SU-DHL-6 (cell line): ENCODE measurements at regions not wholly inside any gene's neighbourhood (a gene's known extent, or its start where the extent isn't known, plus 50 kb on each side); places are given as distances from the start of the nearest gene placed in this dataset.

ENCODE experiments used
- H2AFZ ChIP-seq: fragments of 200-600 bp; sonication (generic); 2 replicates; pipeline ENCODE4 v1.6.1; 2014; ENCODE audit warnings: low read depth, mild to moderate bottlenecking, moderate library complexity, mixed read lengths, antibody characterized with exemption, low read length; ENCODE audit not compliant: severe bottlenecking
- H3F3A ChIP-seq: fragments of 200-600 bp; shearing (Covaris generic); 2 replicates; pipeline ENCODE4 v1.6.0; 2016; ENCODE audit warnings: antibody characterized with exemption, mild to moderate bottlenecking; ENCODE audit not compliant: insufficient read depth
- H3K27ac ChIP-seq: fragments of 200-600 bp; sonication (generic); 2 replicates; pipeline ENCODE4 v1.5.1; 2016; ENCODE audit warnings: low read depth, mild to moderate bottlenecking, low read length, moderate library complexity, mixed read lengths
- H3K27me3 ChIP-seq: fragments of 200-600 bp; sonication (generic), shearing (Covaris generic); 2 replicates; pipeline ENCODE4 v1.6.0; 2014; ENCODE audit warnings: mild to moderate bottlenecking, low read length
- H3K36me3 ChIP-seq: fragments of 200-600 bp; sonication (generic); 2 replicates; pipeline ENCODE4 v1.6.1; 2014; ENCODE audit warnings: mild to moderate bottlenecking, low read length, mixed read lengths
- H3K4me2 ChIP-seq: fragments of 300-600, 200-600 bp; shearing (Covaris generic), sonication (generic); 2 replicates; pipeline ENCODE4 v1.6.0; 2014; ENCODE audit warnings: low read length, low read depth, mild to moderate bottlenecking; ENCODE audit not compliant: poor library complexity, severe bottlenecking
- H3K4me3 ChIP-seq: fragments of 200-600 bp; sonication (generic); 2 replicates; pipeline ENCODE4 v1.5.1; 2014; ENCODE audit warnings: antibody characterized with exemption, low read length, mild to moderate bottlenecking, mixed read lengths; ENCODE audit not compliant: insufficient read depth, poor library complexity, severe bottlenecking
- H3K79me2 ChIP-seq: fragments of 200-600 bp; sonication (generic); 2 replicates; pipeline ENCODE4 v1.6.1; 2014; ENCODE audit warnings: mild to moderate bottlenecking, low read length, moderate library complexity; ENCODE audit not compliant: insufficient read depth
- H3K9ac ChIP-seq: fragments of 200-600 bp; sonication (generic); 2 replicates; pipeline ENCODE4 v1.7.0; 2014; ENCODE audit warnings: mild to moderate bottlenecking, low read length
- H3K9me2 ChIP-seq: fragments of 200-600 bp; sonication (generic); replicated peaks from 2 replicates; pipeline ENCODE4 v1.6.1; 2014; ENCODE audit warnings: low read length; ENCODE audit not compliant: insufficient read depth
- H3K9me3 ChIP-seq: fragments of 200-600 bp; sonication (generic); 2 replicates; pipeline ENCODE4 v1.6.1; 2014; ENCODE audit warnings: low read length, mixed read lengths; ENCODE audit not compliant: insufficient read depth
- H4K20me1 ChIP-seq: fragments of 200-600 bp; sonication (generic); 2 replicates; pipeline ENCODE4 v1.6.1; 2014; ENCODE audit warnings: low read depth, mild to moderate bottlenecking, antibody characterized with exemption, low read length, moderate library complexity, mixed read lengths
- CTCF ChIP-seq: fragments of 200-600 bp; sonication (generic); IDR thresholded peaks from one replicate; pipeline ENCODE4 v1.5.1; 2017; ENCODE audit warnings: antibody characterized with exemption, mild to moderate bottlenecking, low read length, moderate library complexity; ENCODE audit not compliant: insufficient read depth, poor library complexity, severe bottlenecking
- EZH2phosphoT487 ChIP-seq: fragments of 200-600 bp; sonication (generic), shearing (Covaris generic); conservative IDR thresholded peaks from 2 replicates; pipeline ENCODE4 v1.6.1; 2018; ENCODE audit warnings: mild to moderate bottlenecking, antibody characterized with exemption, low read length, moderate library complexity, mixed read lengths

- no peaks in the 10 kb centered on the region for H3K27me3 ChIP-seq
- no peak overlapping the region for H3K4me2 ChIP-seq
- no peaks in the 10 kb centered on the region for H3K79me2 ChIP-seq
- no peak for TF ChIP-seq EZH2phosphoT487
- no peak for TF ChIP-seq CTCF
- no peak overlapping the region for H2AFZ ChIP-seq
- H3K36me3 ChIP-seq: no peaks in the 10 kb centered on the region
- H3K9ac ChIP-seq: no peak overlapping the region
- H3K4me3 ChIP-seq: no peak overlapping the region
- no peaks in the 10 kb centered on the region for H4K20me1 ChIP-seq
- no peaks in the 10 kb centered on the region for H3F3A ChIP-seq
- no peaks in the 10 kb centered on the region for H3K9me3 ChIP-seq
- H3K9me2 ChIP-seq: no peaks in the 10 kb centered on the region
- no peak overlapping the region for H3K27ac ChIP-seq
Measured at GRCh38 chr7:149686011-149686410, 87.4 kb downstream of the ZNF467 start.

GRCh38 chr7:149685455-149685854 lies 87.9 kb downstream of the ZNF467 start:
- TF ChIP-seq CTCF (no peak), EZH2phosphoT487 (no peak)
- Histone ChIP-seq H3K4me2 (no peak overlapping the region), H3K4me3 (no peak overlapping the region), H3K9ac (no peak overlapping the region), H4K20me1 (no peaks in the 10 kb centered on the region), H3K9me3 (no peaks in the 10 kb centered on the region), H3K9me2 (no peaks in the 10 kb centered on the region), H3K79me2 (no peaks in the 10 kb centered on the region), H3K27ac (no peak overlapping the region), H3F3A (no peaks in the 10 kb centered on the region), H2AFZ (no peak overlapping the region), H3K27me3 (no peaks in the 10 kb centered on the region), H3K36me3 (no peaks in the 10 kb centered on the region)

- no peak overlapping the region for H2AFZ ChIP-seq
- H3K79me2 ChIP-seq: no peaks in the 10 kb centered on the region
- H3K36me3 ChIP-seq: no peaks in the 10 kb centered on the region
- H3K4me3 ChIP-seq: no peak overlapping the region
- no peak overlapping the region for H3K27ac ChIP-seq
- H3K4me2 ChIP-seq: no peak overlapping the region
- no peaks in the 10 kb centered on the region for H3F3A ChIP-seq
- H3K9me2 ChIP-seq: no peaks in the 10 kb centered on the region
- no peak for TF ChIP-seq CTCF
- TF ChIP-seq EZH2phosphoT487: no peak
- no peaks in the 10 kb centered on the region for H4K20me1 ChIP-seq
- no peaks in the 10 kb centered on the region for H3K9me3 ChIP-seq
- no peaks in the 10 kb centered on the region for H3K27me3 ChIP-seq
- H3K9ac ChIP-seq: no peak overlapping the region
Measured at GRCh38 chr7:149683898-149684297, 89.5 kb downstream of the ZNF467 start.

GRCh38 chr7:149683181-149683580 lies 90.2 kb downstream of the ZNF467 start:
- no peak overlapping the region for H3K27ac ChIP-seq
- no peak overlapping the region for H3K4me2 ChIP-seq
- no peaks in the 10 kb centered on the region for H3K36me3 ChIP-seq
- H3K9me3 ChIP-seq: no peaks in the 10 kb centered on the region
- no peak overlapping the region for H3K4me3 ChIP-seq
- H3K9ac ChIP-seq: no peak overlapping the region
- TF ChIP-seq EZH2phosphoT487: no peak
- no peak for TF ChIP-seq CTCF
- no peaks in the 10 kb centered on the region for H3K9me2 ChIP-seq
- H3K27me3 ChIP-seq: no peaks in the 10 kb centered on the region
- no peak overlapping the region for H2AFZ ChIP-seq
- no peaks in the 10 kb centered on the region for H4K20me1 ChIP-seq
- no peaks in the 10 kb centered on the region for H3F3A ChIP-seq
- H3K79me2 ChIP-seq: no peaks in the 10 kb centered on the region
